Astrocyte (in vitro differentiated cells and primary cell): ENCODE measurements at regions not wholly inside any gene's neighbourhood (a gene's known extent, or its start where the extent isn't known, plus 50 kb on each side); places are given as distances from the start of the nearest gene placed in this dataset.
A peak's percentile ranks its signal among the peaks of the same experiment; 100 is the strongest.

ENCODE experiments used
- DNase-seq: peaks from one replicate; pipeline ENCODE4 v3.0.0-alpha.2; 2010; ENCODE audit warnings: low read depth
- FAIRE-seq: peaks from 2 replicates; lab custom pipeline; 2011; peaks lifted over from hg19 to GRCh38; lab: Jason Lieb, UNC
- H2AFZ ChIP-seq: 2 replicates; pipeline ENCODE4 v1.6.0; 2012; ENCODE audit warnings: low read depth, low read length, inconsistent platforms
- H3K27ac ChIP-seq: 2 replicates; pipeline ENCODE4 v1.5.1; 2011; ENCODE audit warnings: low read depth, low read length, inconsistent platforms
- H3K27me3 ChIP-seq: 2 replicates; pipeline ENCODE4 v1.6.0; 2011; ENCODE audit warnings: low read length, inconsistent platforms; ENCODE audit not compliant: insufficient read depth
- H3K36me3 ChIP-seq: 2 replicates; pipeline ENCODE4 v1.5.1; 2011; ENCODE audit warnings: low read length, inconsistent platforms; ENCODE audit not compliant: insufficient read depth
- H3K4me1 ChIP-seq: 2 replicates; pipeline ENCODE4 v1.5.1; 2011; ENCODE audit warnings: low read length, inconsistent platforms; ENCODE audit not compliant: insufficient read depth
- H3K4me2 ChIP-seq: 2 replicates; pipeline ENCODE4 v1.6.0; 2012; ENCODE audit warnings: low read length, inconsistent platforms
- H3K4me3 ChIP-seq: 2 replicates; pipeline ENCODE4 v1.5.1; 2011; ENCODE audit warnings: low read depth, mild to moderate bottlenecking, low read length, inconsistent platforms; ENCODE audit not compliant: insufficient read depth
- H3K79me2 ChIP-seq: 2 replicates; pipeline ENCODE4 v1.6.0; 2012; ENCODE audit warnings: mild to moderate bottlenecking, low read length, inconsistent platforms; ENCODE audit not compliant: insufficient read depth
- H3K9ac ChIP-seq: 2 replicates; pipeline ENCODE4 v1.6.0; 2012; ENCODE audit warnings: mild to moderate bottlenecking, low read length, inconsistent platforms
- H3K9me3 ChIP-seq: 2 replicates; pipeline ENCODE4 v1.5.1; 2012; ENCODE audit warnings: low read depth, mild to moderate bottlenecking, low read length, inconsistent platforms; ENCODE audit not compliant: insufficient read depth
- H4K20me1 ChIP-seq: 2 replicates; pipeline ENCODE4 v1.6.0; 2012; ENCODE audit warnings: low read length, inconsistent platforms; ENCODE audit not compliant: insufficient read depth
- H3K27ac Mint-ChIP-seq: one replicate; pipeline ENCODE4 v1.8.0; 2021; ENCODE audit warnings: mild to moderate bottlenecking, mixed read lengths; ENCODE audit not compliant: unreplicated experiment
- H3K27me3 Mint-ChIP-seq: one replicate; pipeline ENCODE4 v1.8.0; 2021; ENCODE audit warnings: low read depth, mixed read lengths; ENCODE audit not compliant: unreplicated experiment
- H3K36me3 Mint-ChIP-seq: one replicate; pipeline ENCODE4 v1.8.0; 2021; ENCODE audit warnings: low read depth, mixed read lengths; ENCODE audit not compliant: unreplicated experiment
- H3K4me1 Mint-ChIP-seq: one replicate; pipeline ENCODE4 v1.8.0; 2021; ENCODE audit warnings: low read depth, mixed read lengths; ENCODE audit not compliant: unreplicated experiment
- H3K4me3 Mint-ChIP-seq: one replicate; pipeline ENCODE4 v1.8.0; 2021; ENCODE audit warnings: mild to moderate bottlenecking, moderate library complexity, mixed read lengths; ENCODE audit not compliant: unreplicated experiment
- H3K9me3 Mint-ChIP-seq: one replicate; pipeline ENCODE4 v1.8.0; 2021; ENCODE audit warnings: mild to moderate bottlenecking, mixed read lengths; ENCODE audit not compliant: unreplicated experiment
- CTCF ChIP-seq: IDR thresholded peaks from 2 replicates; pipeline ENCODE4 v1.5.1; 2011; ENCODE audit warnings: low read depth, mild to moderate bottlenecking, inconsistent platforms, low read length, moderate library complexity; ENCODE audit not compliant: insufficient read depth
- EZH2 ChIP-seq: IDR thresholded peaks from 2 replicates; pipeline ENCODE4 v1.6.1; 2012; ENCODE audit warnings: mild to moderate bottlenecking, low read length, inconsistent platforms; ENCODE audit not compliant: insufficient read depth

DNA sequence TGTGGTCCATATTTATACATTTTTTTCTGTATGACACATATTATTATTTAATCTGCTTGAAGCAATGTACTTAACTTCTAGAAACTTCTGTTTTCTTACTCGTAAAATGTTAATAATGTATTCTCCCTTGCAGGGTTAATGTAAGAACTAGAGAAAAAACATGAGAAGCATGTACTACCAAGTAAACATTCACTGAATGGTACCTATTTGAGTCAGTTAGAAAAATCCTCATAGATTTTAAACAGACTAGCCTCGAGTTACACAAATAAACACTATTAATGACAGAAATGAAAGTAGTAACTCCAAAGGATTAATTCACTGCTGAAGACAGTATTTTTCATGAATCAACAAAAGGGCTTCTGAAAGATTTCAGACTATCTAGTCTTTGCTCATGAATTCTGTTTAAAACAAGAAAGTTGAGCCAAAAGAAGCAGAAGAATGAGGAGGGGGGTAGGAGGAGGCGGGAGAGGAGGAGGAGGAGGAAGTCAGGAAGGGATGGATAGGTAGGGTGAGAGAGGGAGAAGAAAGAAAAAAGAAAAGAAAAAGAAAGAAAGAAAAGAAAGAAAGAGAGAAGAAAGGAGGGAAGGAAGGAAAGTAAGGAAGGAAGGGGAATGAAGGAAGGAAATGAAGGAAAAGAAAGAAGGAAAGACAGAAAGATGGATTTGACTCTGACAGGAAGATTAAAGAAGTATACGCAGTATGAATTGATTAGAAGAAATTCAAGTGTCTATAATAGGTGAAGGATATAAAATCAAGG lies 68.2 kb upstream of the CCDC91 start:
- Histone ChIP-seq H2AFZ (no peak overlapping the region), H3K9ac (no peak overlapping the region), H3K79me2 (no peaks in the 10 kb centered on the region), H3K36me3 (no peaks in the 10 kb centered on the region), H3K27ac (no peak overlapping the region), H3K4me1 (no peaks in the 10 kb centered on the region), H3K9me3 (no peaks in the 10 kb centered on the region), H3K4me3 (no peak overlapping the region), H3K27me3 (no peaks in the 10 kb centered on the region), H3K4me2 (no peak overlapping the region), H4K20me1 (no peaks in the 10 kb centered on the region)
- Mint-ChIP-seq H3K36me3 (no peaks in the 10 kb centered on the region), H3K4me1 (no peaks in the 10 kb centered on the region), H3K4me3 (no peak overlapping the region), H3K27ac (no peak overlapping the region), H3K27me3 (no peaks in the 10 kb centered on the region), H3K9me3 (no peaks in the 10 kb centered on the region)
- TF ChIP-seq CTCF (no peak), EZH2 (no peak)
- FAIRE-seq, result no peak
- no peak for DNase-seq

GRCh38 chr12:28122756-28123155 lies 67.5 kb upstream of the CCDC91 start:
- no peak overlapping the region for H3K27ac Mint-ChIP-seq
- Histone ChIP-seq H3K27ac (no peak overlapping the region), H3K9me3 (no peaks in the 10 kb centered on the region), H3K27me3 (no peaks in the 10 kb centered on the region), H3K79me2 (no peaks in the 10 kb centered on the region), H3K36me3 (no peaks in the 10 kb centered on the region), H3K4me2 (no peak overlapping the region), H4K20me1 (no peaks in the 10 kb centered on the region), H3K9ac (no peak overlapping the region), H3K4me3 (no peak overlapping the region), H3K4me1 (no peaks in the 10 kb centered on the region), H2AFZ (no peak overlapping the region)
- H3K4me1 Mint-ChIP-seq, result no peaks in the 10 kb centered on the region
- no peak overlapping the region for H3K4me3 Mint-ChIP-seq
- no peak for DNase-seq
- H3K9me3 Mint-ChIP-seq, result no peaks in the 10 kb centered on the region
- H3K27me3 Mint-ChIP-seq, result no peaks in the 10 kb centered on the region
- TF ChIP-seq EZH2, result no peak
- TF ChIP-seq CTCF, result no peak
- no peaks in the 10 kb centered on the region for H3K36me3 Mint-ChIP-seq
- no peak for FAIRE-seq

GRCh38 chr12:28127455-28127854 lies 62.8 kb upstream of the CCDC91 start:
- Histone ChIP-seq H3K36me3 (no peaks in the 10 kb centered on the region), H3K9ac (no peak overlapping the region), H3K27ac (no peak overlapping the region), H3K4me3 (no peak overlapping the region), H4K20me1 (no peaks in the 10 kb centered on the region), H2AFZ (peak overlapping the region; percentile 0), H3K79me2 (no peaks in the 10 kb centered on the region), H3K4me2 (no peak overlapping the region), H3K4me1 (peaks cover 17% of the 10 kb centered on the region), H3K27me3 (no peaks in the 10 kb centered on the region), H3K9me3 (no peaks in the 10 kb centered on the region)
- Mint-ChIP-seq H3K4me3 (no peak overlapping the region), H3K36me3 (no peaks in the 10 kb centered on the region), H3K27ac (no peak overlapping the region), H3K9me3 (no peaks in the 10 kb centered on the region), H3K4me1 (peaks cover 22% of the 10 kb centered on the region), H3K27me3 (no peaks in the 10 kb centered on the region)
- FAIRE-seq (no peak), DNase-seq (peak; percentile 18)
- TF ChIP-seq CTCF (no peak), EZH2 (no peak)
